Fibroblast of mammary gland (primary cell): ENCODE measurements at regions not wholly inside any gene's neighbourhood (a gene's known extent, or its start where the extent isn't known, plus 50 kb on each side); places are given as distances from the start of the nearest gene placed in this dataset.

ENCODE experiments used
- DNase-seq: peaks from one replicate; pipeline ENCODE4 v3.0.0-alpha.2; 2010; ENCODE audit warnings: low read depth
- H3K4me3 ChIP-seq: 2 replicates; pipeline ENCODE4 v1.5.1; 2011; ENCODE audit warnings: low read depth, mild to moderate bottlenecking, low read length, moderate library complexity; ENCODE audit not compliant: control insufficient read depth
- TF ChIP-seq, protein P1 (sequence below): conservative IDR thresholded peaks from 2 replicates; pipeline ENCODE4 v1.5.1; 2011; ENCODE audit warnings: low read depth, low read length, inconsistent platforms; ENCODE audit not compliant: control insufficient read depth, insufficient read depth

DNA sequence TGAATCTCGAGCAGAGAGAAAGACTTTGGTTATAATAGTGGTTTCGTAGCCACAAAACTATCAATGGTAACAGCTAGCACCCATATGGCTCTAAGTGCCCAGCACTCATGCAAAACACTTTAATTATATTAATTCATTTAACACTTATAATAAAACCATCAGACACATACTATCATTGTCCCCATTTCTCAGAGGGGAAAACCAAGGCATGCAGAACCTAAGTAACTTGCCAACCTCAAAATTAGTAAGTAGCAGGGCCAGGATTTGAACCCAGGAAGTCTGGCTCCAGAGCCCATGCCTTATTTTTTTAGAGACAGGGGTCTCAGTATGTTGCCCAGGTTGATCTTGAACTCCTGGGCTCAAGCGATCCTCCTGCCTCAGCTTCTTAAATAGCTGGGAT lies 145.6 kb upstream of the HS3ST2 start:
- no peak for DNase-seq
- TF ChIP-seq, protein P1, sequence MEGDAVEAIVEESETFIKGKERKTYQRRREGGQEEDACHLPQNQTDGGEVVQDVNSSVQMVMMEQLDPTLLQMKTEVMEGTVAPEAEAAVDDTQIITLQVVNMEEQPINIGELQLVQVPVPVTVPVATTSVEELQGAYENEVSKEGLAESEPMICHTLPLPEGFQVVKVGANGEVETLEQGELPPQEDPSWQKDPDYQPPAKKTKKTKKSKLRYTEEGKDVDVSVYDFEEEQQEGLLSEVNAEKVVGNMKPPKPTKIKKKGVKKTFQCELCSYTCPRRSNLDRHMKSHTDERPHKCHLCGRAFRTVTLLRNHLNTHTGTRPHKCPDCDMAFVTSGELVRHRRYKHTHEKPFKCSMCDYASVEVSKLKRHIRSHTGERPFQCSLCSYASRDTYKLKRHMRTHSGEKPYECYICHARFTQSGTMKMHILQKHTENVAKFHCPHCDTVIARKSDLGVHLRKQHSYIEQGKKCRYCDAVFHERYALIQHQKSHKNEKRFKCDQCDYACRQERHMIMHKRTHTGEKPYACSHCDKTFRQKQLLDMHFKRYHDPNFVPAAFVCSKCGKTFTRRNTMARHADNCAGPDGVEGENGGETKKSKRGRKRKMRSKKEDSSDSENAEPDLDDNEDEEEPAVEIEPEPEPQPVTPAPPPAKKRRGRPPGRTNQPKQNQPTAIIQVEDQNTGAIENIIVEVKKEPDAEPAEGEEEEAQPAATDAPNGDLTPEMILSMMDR, result no peak
- H3K4me3 ChIP-seq, result no peak overlapping the region

DNA sequence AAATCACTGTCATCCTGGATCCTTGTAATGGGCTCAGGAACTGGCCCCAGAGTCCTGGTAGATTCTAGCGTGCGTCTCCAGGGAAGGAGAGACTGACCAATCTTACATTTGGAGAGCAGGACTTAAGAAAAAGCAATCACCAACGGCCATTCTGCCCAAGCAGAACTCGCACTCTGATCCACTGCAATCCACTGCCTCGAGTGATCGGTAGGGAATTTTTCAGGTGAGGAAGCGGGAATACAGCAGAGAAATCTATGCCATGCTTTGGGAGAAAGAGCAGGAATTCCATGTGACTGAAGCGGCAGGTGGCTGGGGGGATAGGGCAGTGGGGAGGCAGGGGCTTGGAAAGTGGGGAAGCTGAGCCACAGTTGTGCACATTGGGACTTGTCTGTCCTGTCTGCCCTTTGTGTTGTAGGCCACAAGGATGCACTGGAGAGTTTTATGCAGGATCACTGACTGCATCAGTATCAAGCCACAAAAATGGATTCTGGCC lies 143.9 kb upstream of the HS3ST2 start:
- TF ChIP-seq, protein P1, result peak; percentile 4
- DNase-seq, result no peak
- no peak overlapping the region for H3K4me3 ChIP-seq

DNA sequence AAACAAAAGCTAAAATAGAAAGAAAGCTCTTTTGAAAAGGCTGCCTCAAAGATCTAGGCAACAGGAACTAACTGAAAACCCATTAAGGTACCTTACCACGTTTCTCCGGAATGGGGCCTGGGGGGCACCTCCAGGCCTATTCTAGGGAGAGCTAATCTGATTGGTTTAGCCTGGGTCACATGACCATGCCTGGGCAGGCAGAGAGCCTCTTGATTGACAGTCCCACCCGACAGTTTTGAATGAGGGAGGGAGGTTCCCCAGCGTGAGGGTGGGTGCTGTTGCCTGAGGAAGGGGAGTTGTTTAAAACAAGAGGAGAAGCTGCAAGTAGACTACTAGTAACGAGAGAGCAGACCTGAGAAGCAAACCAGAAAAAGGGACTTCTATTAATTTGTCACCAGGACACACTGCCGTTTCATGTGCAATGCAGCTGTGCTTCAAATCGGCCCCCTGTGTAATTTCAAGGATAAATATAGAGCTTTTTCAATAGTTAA lies 143.4 kb upstream of the HS3ST2 start:
- H3K4me3 ChIP-seq, result no peak overlapping the region
- TF ChIP-seq, protein P1, result no peak
- no peak for DNase-seq

DNA sequence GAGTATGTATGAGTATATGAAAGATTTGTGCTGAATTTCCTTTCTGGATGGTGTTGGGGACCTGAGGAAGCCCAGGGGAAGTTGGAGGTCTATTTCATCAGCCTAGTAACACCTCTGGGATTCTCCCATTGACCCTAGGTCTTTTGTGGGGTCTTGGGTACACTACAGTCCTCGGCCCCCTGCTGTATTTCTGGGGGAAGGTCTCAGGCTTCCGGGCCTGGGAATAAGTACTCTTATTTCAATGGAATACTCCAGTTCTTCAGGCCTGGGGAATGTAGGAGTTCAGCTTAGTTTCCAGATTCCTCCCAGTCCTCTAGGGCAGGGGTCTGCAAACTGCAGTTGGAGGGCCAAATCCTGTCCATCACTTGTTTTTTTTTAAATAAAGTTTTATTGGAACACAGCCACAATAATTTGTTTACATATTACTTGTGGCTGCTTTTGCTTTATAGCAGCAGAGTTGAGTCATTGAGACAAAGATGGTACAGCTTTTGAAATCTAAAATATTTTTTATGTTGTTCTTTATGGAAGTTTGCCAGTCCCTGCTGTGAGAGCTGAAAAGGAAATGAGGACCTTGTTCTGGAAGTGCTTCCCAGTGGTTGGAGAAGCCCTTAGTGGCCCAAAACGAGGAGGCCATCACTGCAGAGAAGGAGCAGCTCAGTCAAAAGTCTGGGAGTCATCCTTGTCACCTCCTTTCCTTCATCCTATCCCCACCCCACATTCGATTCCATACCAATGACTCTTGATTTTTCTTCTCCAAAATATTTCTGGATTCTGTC lies 142.5 kb upstream of the HS3ST2 start:
- TF ChIP-seq, protein P1, result no peak
- peak; percentile 51 for DNase-seq
- H3K4me3 ChIP-seq, result no peak overlapping the region

DNA sequence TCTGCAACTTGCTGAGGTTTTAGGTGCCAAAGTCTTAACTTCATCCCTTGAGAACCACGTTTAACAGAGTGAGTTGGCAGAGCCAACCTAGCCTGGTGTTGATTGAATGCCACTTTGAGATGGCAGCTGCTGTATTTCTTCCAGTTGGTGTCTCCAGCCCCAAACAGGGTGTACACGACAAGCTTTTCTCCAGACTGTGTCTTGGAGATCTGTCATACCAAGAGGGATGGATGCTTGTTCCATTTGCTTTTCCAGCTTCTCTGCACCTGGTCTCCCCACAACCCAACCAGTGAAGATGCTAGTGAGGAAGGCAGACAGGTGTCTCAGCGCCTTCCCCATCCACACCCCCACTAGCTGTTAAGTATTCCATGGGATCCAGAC lies 141.1 kb upstream of the HS3ST2 start:
- TF ChIP-seq, protein P1, result no peak
- no peak overlapping the region for H3K4me3 ChIP-seq
- no peak for DNase-seq

DNA sequence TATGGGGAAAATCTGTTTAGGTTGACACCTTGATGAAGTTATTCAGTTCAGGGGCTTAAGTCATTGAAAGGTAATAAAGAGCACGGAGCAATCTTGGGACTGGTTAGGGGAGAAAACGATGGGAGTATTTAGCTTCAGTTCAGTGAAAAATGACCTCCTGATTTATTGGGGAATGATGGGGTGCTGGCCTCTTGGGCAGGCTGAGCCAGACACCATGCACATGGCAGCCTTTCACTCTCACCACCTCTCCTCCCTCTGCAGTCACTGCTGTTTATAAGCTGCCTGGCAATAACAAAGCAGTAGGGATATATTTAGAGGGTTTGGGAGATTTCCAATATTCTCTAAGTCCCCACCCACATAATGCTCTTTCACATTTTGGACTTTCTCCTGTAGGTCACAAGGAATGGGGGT lies 140.5 kb upstream of the HS3ST2 start:
- H3K4me3 ChIP-seq, result no peak overlapping the region
- DNase-seq, result no peak
- TF ChIP-seq, protein P1, result no peak

DNA sequence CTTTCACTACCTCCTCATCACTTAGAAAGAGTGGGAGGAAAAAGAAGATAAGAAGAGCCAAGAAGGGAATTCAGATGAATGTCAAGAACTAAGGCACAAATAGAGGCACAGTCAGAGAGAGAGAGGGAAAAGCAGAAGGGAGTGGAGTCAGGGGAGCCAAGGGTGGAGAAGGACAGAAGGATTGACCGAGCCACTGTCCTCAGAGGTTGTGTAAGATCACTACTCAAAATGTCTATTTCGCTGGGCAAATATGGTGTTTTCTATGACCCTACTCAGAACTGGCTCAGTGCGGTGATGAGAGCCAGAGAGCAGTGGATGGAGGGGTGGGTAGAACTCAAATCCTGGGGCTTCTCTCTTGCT lies 139.2 kb upstream of the HS3ST2 start:
- DNase-seq, result no peak
- TF ChIP-seq, protein P1, result no peak
- H3K4me3 ChIP-seq, result no peak overlapping the region
